ENCODE measurements at regions not wholly inside any gene's neighbourhood (a gene's known extent, or its start where the extent isn't known, plus 50 kb on each side); places are given as distances from the start of the nearest gene placed in this dataset.

DNA sequence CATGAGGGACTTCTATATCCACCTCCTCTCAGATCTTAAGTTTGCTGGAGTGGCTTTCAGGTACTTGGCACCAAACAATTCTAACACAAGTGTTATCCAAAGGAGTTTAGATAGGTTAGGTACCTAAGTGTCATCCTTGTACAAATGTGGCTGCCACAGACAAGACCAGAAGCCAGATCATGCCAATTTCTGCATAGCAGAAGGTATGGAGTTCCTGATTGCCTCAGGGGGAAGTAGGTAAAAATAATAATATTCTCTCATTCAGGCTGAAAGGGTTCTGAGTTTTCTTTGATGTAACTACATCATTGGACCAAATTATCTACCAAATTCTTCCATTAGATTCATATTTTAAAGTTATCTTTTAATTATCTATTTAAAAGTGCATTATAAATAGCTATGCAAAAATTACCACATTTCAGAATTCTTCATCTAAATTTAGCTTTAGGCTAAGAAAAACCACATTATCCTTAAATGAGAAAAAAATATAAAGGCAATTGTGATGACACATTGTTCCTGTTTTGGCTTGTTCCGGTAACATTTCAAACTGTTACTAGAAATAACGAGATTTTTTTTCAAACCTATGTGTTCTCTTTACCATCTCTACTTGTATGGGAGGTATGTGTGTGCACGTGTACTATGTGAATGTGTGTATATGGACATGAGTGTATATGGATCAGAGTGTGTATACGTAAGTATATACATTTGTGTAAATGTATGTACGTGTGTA lies 66.2 kb upstream of the POU2AF2 start:
- no peak for TF ChIP-seq EZH2phosphoT487 (IDR thresholded peaks at IDR 0.05; ENCODE audit: low read length)
- TF ChIP-seq, protein P1, sequence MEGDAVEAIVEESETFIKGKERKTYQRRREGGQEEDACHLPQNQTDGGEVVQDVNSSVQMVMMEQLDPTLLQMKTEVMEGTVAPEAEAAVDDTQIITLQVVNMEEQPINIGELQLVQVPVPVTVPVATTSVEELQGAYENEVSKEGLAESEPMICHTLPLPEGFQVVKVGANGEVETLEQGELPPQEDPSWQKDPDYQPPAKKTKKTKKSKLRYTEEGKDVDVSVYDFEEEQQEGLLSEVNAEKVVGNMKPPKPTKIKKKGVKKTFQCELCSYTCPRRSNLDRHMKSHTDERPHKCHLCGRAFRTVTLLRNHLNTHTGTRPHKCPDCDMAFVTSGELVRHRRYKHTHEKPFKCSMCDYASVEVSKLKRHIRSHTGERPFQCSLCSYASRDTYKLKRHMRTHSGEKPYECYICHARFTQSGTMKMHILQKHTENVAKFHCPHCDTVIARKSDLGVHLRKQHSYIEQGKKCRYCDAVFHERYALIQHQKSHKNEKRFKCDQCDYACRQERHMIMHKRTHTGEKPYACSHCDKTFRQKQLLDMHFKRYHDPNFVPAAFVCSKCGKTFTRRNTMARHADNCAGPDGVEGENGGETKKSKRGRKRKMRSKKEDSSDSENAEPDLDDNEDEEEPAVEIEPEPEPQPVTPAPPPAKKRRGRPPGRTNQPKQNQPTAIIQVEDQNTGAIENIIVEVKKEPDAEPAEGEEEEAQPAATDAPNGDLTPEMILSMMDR (IDR thresholded peaks at IDR 0.05; ENCODE audit: low read length), result no peak
- no peak for TF ChIP-seq EZH2 (optimal IDR thresholded peaks at IDR 0.05; ENCODE audit: low read depth, low read length)

Measured in MM.1S (cell line).